ENCODE measurements at regions not wholly inside any gene's neighbourhood (a gene's known extent, or its start where the extent isn't known, plus 50 kb on each side); places are given as distances from the start of the nearest gene placed in this dataset.

DNA sequence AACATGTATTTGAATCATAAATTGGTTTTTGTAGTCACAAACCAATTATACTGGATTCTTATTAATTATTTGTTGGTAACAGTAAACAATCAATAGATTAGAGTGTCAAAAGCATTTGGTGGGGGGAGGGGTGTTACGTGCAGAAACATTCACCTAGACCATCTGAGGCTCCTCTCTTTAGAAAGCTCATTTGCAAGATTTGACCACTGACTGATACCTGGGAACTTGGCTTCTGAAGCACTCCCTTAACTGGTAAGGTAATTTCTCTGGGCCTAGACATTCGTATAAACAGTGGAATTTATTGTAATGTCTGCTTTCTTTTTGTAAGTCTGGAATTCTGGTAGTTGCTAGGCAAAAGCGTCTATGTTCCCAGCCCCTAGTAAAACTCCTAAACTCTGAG is 243.8 kb upstream of the GBE1 start:
- no peak overlapping the region for H3K27ac ChIP-seq
- no peak for TF ChIP-seq CTCF (conservative IDR thresholded peaks at IDR 0.05)

- no peak for TF ChIP-seq CTCF (conservative IDR thresholded peaks at IDR 0.05)
- H3K27ac ChIP-seq: no peak overlapping the region
Observed at GRCh38 chr3:82004266-82004665, 242.8 kb upstream of the GBE1 start.

GRCh38 chr3:82002986-82003642 is 241.7 kb upstream of the GBE1 start:
- TF ChIP-seq CTCF (conservative IDR thresholded peaks at IDR 0.05): no peak

GRCh38 chr3:82002491-82002890 is 241.0 kb upstream of the GBE1 start:
- H3K27ac ChIP-seq: no peak overlapping the region
- no peak for TF ChIP-seq CTCF (conservative IDR thresholded peaks at IDR 0.05)

More at GRCh38 chr3:82002986-82003642, 241.7 kb upstream of the GBE1 start:
- H3K27ac ChIP-seq: no peak overlapping the region

DNA sequence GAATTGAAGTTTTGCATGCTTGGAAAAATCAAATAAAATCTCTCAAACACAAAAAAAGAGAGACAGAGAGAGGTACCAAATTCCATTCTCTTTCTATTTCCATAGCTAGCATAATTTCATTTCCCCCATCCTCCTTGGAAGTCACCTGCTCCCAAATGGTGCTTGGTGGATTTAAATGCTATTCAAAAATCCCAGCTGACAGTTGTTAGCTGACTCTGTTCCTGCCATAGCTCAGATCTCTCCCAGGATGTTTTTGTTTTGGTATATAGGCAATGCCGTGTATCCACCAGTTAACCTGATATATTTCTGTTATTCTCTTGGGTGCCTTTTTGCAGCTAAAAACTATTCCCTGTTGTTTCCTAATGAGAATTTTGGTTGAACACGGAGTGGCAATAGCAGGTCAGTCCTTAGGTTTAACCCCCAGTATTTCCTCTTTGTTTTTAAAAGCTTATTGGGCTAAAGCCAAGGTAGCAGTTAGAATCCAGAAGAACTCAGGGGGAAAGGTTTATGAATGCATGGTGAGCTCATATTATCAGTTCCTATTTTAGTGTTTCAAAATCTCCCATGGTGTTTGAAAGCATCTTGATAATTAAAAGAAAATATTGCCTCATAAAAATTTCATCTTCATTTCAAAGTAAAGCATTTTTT is 240.0 kb upstream of the GBE1 start:
- H3K27ac ChIP-seq: no peak overlapping the region
- TF ChIP-seq CTCF (conservative IDR thresholded peaks at IDR 0.05): no peak

- no peak overlapping the region for H3K27ac ChIP-seq
- no peak for TF ChIP-seq CTCF (conservative IDR thresholded peaks at IDR 0.05)
Observed at GRCh38 chr3:82000773-82001172, 239.3 kb upstream of the GBE1 start.

DNA sequence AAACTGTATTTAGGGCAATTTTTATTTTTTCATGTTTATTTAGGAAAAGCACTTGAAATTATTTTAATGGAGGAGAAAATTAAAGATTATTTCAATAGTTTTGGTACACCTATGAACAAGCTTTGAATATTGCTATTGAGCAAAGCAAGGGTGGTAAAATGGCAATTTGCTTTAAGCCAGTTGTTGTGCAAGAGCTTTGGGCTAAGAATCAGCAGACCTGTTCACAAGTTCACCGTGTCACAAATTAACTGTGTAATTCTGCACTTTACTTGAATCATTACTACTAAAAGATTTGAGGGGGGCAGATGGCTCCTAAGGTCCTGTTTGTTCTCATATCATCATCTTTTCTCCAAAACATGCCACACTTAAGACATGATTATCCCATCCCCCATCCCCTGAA is 238.9 kb upstream of the GBE1 start:
- no peak for TF ChIP-seq CTCF (conservative IDR thresholded peaks at IDR 0.05)
- no peak overlapping the region for H3K27ac ChIP-seq
